ENCODE measurements at regions not wholly inside any gene's neighbourhood (a gene's known extent, or its start where the extent isn't known, plus 50 kb on each side); places are given as distances from the start of the nearest gene placed in this dataset.

DNA sequence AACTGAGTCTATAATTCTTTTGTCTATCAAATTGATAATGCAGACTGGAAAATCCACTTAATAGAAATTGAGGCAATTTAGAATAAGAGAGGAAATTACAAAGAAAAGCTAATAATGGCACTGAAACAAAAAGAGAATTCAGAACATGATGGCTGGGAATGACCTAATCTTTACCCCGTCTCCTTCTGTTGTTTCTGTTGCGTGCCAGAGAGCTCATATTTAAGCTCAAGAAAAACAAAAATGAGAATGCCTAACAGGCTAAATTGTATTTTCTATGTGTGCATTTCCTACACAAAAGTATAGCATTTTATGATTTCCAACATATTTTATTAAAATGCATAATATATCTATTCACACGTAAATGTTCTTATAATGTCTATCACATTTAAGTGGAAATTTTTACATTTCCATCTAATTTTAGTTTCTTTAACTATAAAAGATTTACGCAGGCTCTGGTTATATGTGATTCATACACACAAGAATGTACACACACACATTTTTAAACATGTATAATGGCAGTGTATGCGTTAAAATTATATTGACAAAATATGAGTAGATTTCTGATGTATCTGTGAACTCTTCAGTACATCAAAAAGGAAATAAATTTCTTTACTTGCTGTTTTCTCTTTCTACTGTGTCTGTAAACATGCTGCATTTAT is 432.3 kb downstream of the SLITRK6 start:
- TF ChIP-seq POLR2A (IDR thresholded peaks at IDR 0.05; ENCODE audit: low read depth, low read length) (no peak), CTCF (IDR thresholded peaks at IDR 0.05 in 2 of 3, conservative IDR thresholded peaks at IDR 0.05 in 1 of 3; ENCODE audit: control insufficient read depth in 2 of 3, extremely low read depth in 1 of 3, insufficient read depth in 1 of 3, low read depth in 3 of 3, low read length in 3 of 3) (no peak), FOXK2 (IDR thresholded peaks at IDR 0.05) (no peak), MXI1 (IDR thresholded peaks at IDR 0.05; ENCODE audit: low read depth, low read length) (no peak), ZNF384 (IDR thresholded peaks at IDR 0.05; ENCODE audit: borderline replicate concordance, low read depth, low read length) (no peak), NBN (IDR thresholded peaks at IDR 0.05) (no peak), RAD21 (IDR thresholded peaks at IDR 0.05; ENCODE audit: insufficient read depth, low read depth, low read length) (no peak), REST (IDR thresholded peaks at IDR 0.05; ENCODE audit: low read depth, low read length) (no peak), MTA3 (IDR thresholded peaks at IDR 0.05; ENCODE audit: borderline replicate concordance, low read length) (no peak), YY1 (IDR thresholded peaks at IDR 0.05; ENCODE audit: low read depth, low read length) (no peak)
